GM23338 (cell line): ENCODE measurements at regions not wholly inside any gene's neighbourhood (a gene's known extent, or its start where the extent isn't known, plus 50 kb on each side); places are given as distances from the start of the nearest gene placed in this dataset.

Experiments
- ATAC-seq: fragments of 200-7000 bp; cut with Tn5 transposase; 3 replicates; pipeline ENCODE4 v1.9.1; 2020
- DNase-seq: peaks from one replicate; pipeline ENCODE4 v3.0.0-alpha.2; 2015; ENCODE audit warnings: low spot score
- H2AFZ ChIP-seq: fragments of 200-600 bp; sonication (generic); 2 replicates; pipeline ENCODE4 v1.8.0; 2016; ENCODE audit warnings: antibody characterized with exemption, mild to moderate bottlenecking, moderate library complexity
- H3F3A ChIP-seq: fragments of 200-600 bp; sonication (generic); replicated peaks from 2 replicates; pipeline ENCODE4 v1.8.0; 2017; ENCODE audit warnings: antibody characterized with exemption, mixed run types, low read depth
- H3K27ac ChIP-seq: fragments of 200-600 bp; sonication (generic); 2 replicates; pipeline ENCODE4 v1.6.1; 2016; ENCODE audit warnings: low read depth
- H3K27me3 ChIP-seq: fragments of 200-600 bp; sonication (generic); 2 replicates; pipeline ENCODE4 v1.8.0; 2016; ENCODE audit warnings: mild to moderate bottlenecking, mixed run types, moderate library complexity; ENCODE audit not compliant: insufficient read depth
- H3K36me3 ChIP-seq: fragments of 200-600 bp; sonication (generic); 2 replicates; pipeline ENCODE4 v1.8.0; 2016; ENCODE audit warnings: mild to moderate bottlenecking; ENCODE audit not compliant: insufficient read depth
- H3K4me1 ChIP-seq: fragments of 200-600 bp; sonication (generic); 2 replicates; pipeline ENCODE4 v1.8.0; 2016; ENCODE audit warnings: mild to moderate bottlenecking, moderate library complexity; ENCODE audit not compliant: insufficient read depth
- H3K4me2 ChIP-seq: fragments of 200-600 bp; sonication (generic); 2 replicates; pipeline ENCODE4 v1.7.1; 2017; ENCODE audit warnings: mixed run types
- H3K4me3 ChIP-seq: fragments of 200-600 bp; sonication (generic); 2 replicates; pipeline ENCODE4 v1.6.1; 2016; ENCODE audit warnings: mixed run types
- H3K79me2 ChIP-seq: fragments of 200-600 bp; sonication (generic); replicated peaks from 2 replicates; pipeline ENCODE4 v1.8.0; 2017; ENCODE audit warnings: mild to moderate bottlenecking; ENCODE audit not compliant: insufficient read depth
- H3K9me2 ChIP-seq: fragments of 200-600 bp; sonication (generic); 2 replicates; pipeline ENCODE4 v1.8.0; 2017; ENCODE audit not compliant: insufficient read depth
- H4K20me1 ChIP-seq: fragments of 200-600 bp; sonication (generic); replicated peaks from 2 replicates; pipeline ENCODE4 v1.8.0; 2017; ENCODE audit warnings: mild to moderate bottlenecking; ENCODE audit not compliant: insufficient read depth
- H3K27ac Mint-ChIP-seq: 2 replicates; pipeline ENCODE4 v1.8.0; 2020; ENCODE audit warnings: inconsistent platforms, mild to moderate bottlenecking, moderate library complexity, mixed read lengths
- H3K27me3 Mint-ChIP-seq: 3 replicates; pipeline ENCODE4 v1.8.0; 2022; ENCODE audit warnings: low read depth, mild to moderate bottlenecking, moderate library complexity, mixed read lengths, inconsistent platforms; ENCODE audit not compliant: insufficient read depth, poor library complexity
- H3K36me3 Mint-ChIP-seq: 3 replicates; pipeline ENCODE4 v1.8.0; 2021; ENCODE audit warnings: low read depth, mild to moderate bottlenecking, inconsistent platforms, moderate library complexity, mixed read lengths
- H3K4me1 Mint-ChIP-seq: 3 replicates; pipeline ENCODE4 v1.8.0; 2020; ENCODE audit warnings: mild to moderate bottlenecking, inconsistent platforms, mixed read lengths
- H3K4me3 Mint-ChIP-seq: 3 replicates; pipeline ENCODE4 v1.8.0; 2021; ENCODE audit warnings: moderate library complexity, mild to moderate bottlenecking, inconsistent platforms, mixed read lengths
- H3K9me3 Mint-ChIP-seq: 3 replicates; pipeline ENCODE4 v1.8.0; 2020; ENCODE audit warnings: moderate library complexity, mild to moderate bottlenecking, inconsistent platforms, mixed read lengths
- EZH2 ChIP-seq: fragments of 200-600 bp; sonication (generic); IDR thresholded peaks from one replicate; pipeline ENCODE4 v1.8.0; 2017; ENCODE audit warnings: antibody characterized with exemption, mild to moderate bottlenecking, low read depth; ENCODE audit not compliant: unreplicated experiment
- EZH2phosphoT487 ChIP-seq: fragments of 200-600 bp; sonication (generic); IDR thresholded peaks from one replicate; pipeline ENCODE4 v1.8.1; 2018; ENCODE audit warnings: antibody characterized with exemption; ENCODE audit not compliant: unreplicated experiment
- JUNB ChIP-seq: IDR thresholded peaks from one replicate; pipeline ENCODE4 v1.6.1; 2016; ENCODE audit warnings: antibody characterized with exemption; ENCODE audit not compliant: unreplicated experiment
- NANOG ChIP-seq: IDR thresholded peaks from 2 replicates; pipeline ENCODE4 v1.6.1; 2016; ENCODE audit warnings: antibody characterized with exemption, borderline replicate concordance
- POLR2AphosphoS5 ChIP-seq: IDR thresholded peaks from 2 replicates; pipeline ENCODE4 v1.6.1; 2016; ENCODE audit warnings: antibody characterized with exemption, low read depth
- STAT1 ChIP-seq: IDR thresholded peaks from one replicate; pipeline ENCODE4 v1.6.1; 2016; ENCODE audit warnings: antibody characterized with exemption; ENCODE audit not compliant: unreplicated experiment
- TF ChIP-seq, protein P1 (sequence below), 2 experiments: fragments of 200-600 bp in 1 of 2; sonication (generic) in 1 of 2; conservative IDR thresholded peaks; 2 replicates each; pipeline versions ENCODE4 v1.5.1 to v1.6.1; 2016 to 2017; ENCODE audit warnings: antibody characterized with exemption in 2 of 2, low read depth in 2 of 2, mild to moderate bottlenecking in 2 of 2, moderate library complexity in 1 of 2
- TF ChIP-seq, protein P2 (sequence below): IDR thresholded peaks from 2 replicates; pipeline ENCODE4 v1.6.1; 2016; ENCODE audit warnings: antibody characterized with exemption
- TF ChIP-seq, protein P3 (sequence below): fragments of 250-450 bp; sonication (Bioruptor Pico); IDR thresholded peaks from 2 replicates; pipeline ENCODE4 v1.5.0; 2020; ENCODE audit warnings: mild to moderate bottlenecking, moderate library complexity

DNA sequence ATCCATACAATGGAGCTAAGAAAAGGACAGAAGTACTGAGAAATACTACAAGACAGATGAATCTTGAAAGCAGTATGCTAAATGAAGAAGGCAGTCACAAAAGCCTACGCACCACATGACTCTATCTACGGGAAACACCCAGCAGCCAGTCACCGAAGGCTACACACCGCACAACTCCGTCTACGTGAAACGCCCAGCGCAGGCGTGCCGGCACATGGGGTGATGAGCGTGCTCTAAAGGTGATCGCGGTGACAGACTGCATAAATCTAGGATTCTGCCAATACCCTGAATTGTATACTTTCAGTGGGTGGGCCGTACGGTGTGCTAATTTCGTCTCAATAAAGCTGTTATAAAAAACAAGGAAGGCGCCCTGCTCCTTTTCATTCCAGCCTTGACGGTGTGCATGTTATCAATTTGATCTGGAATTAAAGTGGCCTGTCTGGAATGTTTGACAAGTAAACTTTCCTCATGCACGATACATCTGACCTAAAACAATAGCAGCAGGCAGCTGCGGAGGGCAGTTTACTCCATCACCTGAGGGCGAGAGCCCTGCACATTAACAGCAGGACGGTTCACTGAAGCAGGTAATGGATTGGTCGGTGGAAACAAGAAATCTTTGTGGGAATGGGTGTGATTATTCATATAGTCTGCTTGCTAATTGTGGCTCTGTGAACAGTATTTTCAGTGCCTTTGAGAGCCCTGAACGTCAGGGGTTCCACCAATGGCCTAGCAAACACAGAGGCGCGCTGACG is 86.2 kb upstream of the SALL3 start:
- Mint-ChIP-seq H3K36me3 (peaks cover 32% of the 10 kb centered on the region), H3K9me3 (peaks cover 96% of the 10 kb centered on the region), H3K4me3 (no peak overlapping the region), H3K4me1 (no peaks in the 10 kb centered on the region), H3K27me3 (peaks cover 1% of the 10 kb centered on the region), H3K27ac (no peak overlapping the region)
- no peak overlapping the region for H3K27ac ChIP-seq
- H3K27me3 ChIP-seq: no peaks in the 10 kb centered on the region
- H4K20me1 ChIP-seq: no peaks in the 10 kb centered on the region
- no peak overlapping the region for H3K4me3 ChIP-seq
- H3K36me3 ChIP-seq: peaks cover 9% of the 10 kb centered on the region; the same call in 1 of the 2 replicates
- DNase-seq (no peak), ATAC-seq (no peak)
- H3K4me2 ChIP-seq: no peak overlapping the region
- no peaks in the 10 kb centered on the region for H3F3A ChIP-seq
- no peak for TF ChIP-seq NANOG
- TF ChIP-seq, protein P1, sequence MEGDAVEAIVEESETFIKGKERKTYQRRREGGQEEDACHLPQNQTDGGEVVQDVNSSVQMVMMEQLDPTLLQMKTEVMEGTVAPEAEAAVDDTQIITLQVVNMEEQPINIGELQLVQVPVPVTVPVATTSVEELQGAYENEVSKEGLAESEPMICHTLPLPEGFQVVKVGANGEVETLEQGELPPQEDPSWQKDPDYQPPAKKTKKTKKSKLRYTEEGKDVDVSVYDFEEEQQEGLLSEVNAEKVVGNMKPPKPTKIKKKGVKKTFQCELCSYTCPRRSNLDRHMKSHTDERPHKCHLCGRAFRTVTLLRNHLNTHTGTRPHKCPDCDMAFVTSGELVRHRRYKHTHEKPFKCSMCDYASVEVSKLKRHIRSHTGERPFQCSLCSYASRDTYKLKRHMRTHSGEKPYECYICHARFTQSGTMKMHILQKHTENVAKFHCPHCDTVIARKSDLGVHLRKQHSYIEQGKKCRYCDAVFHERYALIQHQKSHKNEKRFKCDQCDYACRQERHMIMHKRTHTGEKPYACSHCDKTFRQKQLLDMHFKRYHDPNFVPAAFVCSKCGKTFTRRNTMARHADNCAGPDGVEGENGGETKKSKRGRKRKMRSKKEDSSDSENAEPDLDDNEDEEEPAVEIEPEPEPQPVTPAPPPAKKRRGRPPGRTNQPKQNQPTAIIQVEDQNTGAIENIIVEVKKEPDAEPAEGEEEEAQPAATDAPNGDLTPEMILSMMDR (conservative IDR thresholded peaks at IDR 0.05; ENCODE audit: low read depth in 2 of 2): no peak
- H2AFZ ChIP-seq: no peak overlapping the region
- H3K4me1 ChIP-seq: no peaks in the 10 kb centered on the region
- H3K9me2 ChIP-seq: no peaks in the 10 kb centered on the region
- H3K79me2 ChIP-seq: no peaks in the 10 kb centered on the region

DNA sequence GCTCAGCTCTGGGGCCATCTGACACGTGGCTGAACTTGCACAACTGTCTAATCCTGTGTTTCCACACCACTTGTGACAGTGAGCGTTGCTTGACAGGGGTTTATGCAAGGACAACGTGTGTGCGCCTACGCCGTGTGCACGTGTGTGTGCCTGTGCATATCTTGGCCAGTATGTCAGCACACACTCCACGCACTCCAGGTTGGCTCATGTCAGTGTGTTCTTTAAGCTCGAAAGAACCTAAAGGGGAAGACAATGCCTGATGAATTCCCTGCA is 85.6 kb upstream of the SALL3 start:
- no peak overlapping the region for H3K4me2 ChIP-seq
- no peaks in the 10 kb centered on the region for H3F3A ChIP-seq
- H3K9me3 Mint-ChIP-seq: peaks cover 96% of the 10 kb centered on the region
- DNase-seq: no peak
- no peaks in the 10 kb centered on the region for H3K4me1 ChIP-seq
- peaks cover 31% of the 10 kb centered on the region for H3K36me3 Mint-ChIP-seq
- no peaks in the 10 kb centered on the region for H3K4me1 Mint-ChIP-seq
- no peaks in the 10 kb centered on the region for H3K9me2 ChIP-seq
- no peak overlapping the region for H3K27ac ChIP-seq
- H2AFZ ChIP-seq: no peak overlapping the region
- H3K4me3 ChIP-seq: no peak overlapping the region
- H3K79me2 ChIP-seq: no peaks in the 10 kb centered on the region
- ATAC-seq: no peak
- H3K36me3 ChIP-seq: peaks cover 9% of the 10 kb centered on the region; the same call in 1 of the 2 replicates
- H3K4me3 Mint-ChIP-seq: no peak overlapping the region
- H3K27ac Mint-ChIP-seq: no peak overlapping the region
- no peaks in the 10 kb centered on the region for H3K27me3 ChIP-seq
- H4K20me1 ChIP-seq: no peaks in the 10 kb centered on the region
- peaks cover 1% of the 10 kb centered on the region for H3K27me3 Mint-ChIP-seq
- TF ChIP-seq EZH2phosphoT487 (no peak), NANOG (no peak), JUNB (no peak), POLR2AphosphoS5 (no peak), EZH2 (no peak), STAT1 (no peak)
- TF ChIP-seq, protein P2, sequence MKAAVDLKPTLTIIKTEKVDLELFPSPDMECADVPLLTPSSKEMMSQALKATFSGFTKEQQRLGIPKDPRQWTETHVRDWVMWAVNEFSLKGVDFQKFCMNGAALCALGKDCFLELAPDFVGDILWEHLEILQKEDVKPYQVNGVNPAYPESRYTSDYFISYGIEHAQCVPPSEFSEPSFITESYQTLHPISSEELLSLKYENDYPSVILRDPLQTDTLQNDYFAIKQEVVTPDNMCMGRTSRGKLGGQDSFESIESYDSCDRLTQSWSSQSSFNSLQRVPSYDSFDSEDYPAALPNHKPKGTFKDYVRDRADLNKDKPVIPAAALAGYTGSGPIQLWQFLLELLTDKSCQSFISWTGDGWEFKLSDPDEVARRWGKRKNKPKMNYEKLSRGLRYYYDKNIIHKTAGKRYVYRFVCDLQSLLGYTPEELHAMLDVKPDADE: no peak
- TF ChIP-seq, protein P3, sequence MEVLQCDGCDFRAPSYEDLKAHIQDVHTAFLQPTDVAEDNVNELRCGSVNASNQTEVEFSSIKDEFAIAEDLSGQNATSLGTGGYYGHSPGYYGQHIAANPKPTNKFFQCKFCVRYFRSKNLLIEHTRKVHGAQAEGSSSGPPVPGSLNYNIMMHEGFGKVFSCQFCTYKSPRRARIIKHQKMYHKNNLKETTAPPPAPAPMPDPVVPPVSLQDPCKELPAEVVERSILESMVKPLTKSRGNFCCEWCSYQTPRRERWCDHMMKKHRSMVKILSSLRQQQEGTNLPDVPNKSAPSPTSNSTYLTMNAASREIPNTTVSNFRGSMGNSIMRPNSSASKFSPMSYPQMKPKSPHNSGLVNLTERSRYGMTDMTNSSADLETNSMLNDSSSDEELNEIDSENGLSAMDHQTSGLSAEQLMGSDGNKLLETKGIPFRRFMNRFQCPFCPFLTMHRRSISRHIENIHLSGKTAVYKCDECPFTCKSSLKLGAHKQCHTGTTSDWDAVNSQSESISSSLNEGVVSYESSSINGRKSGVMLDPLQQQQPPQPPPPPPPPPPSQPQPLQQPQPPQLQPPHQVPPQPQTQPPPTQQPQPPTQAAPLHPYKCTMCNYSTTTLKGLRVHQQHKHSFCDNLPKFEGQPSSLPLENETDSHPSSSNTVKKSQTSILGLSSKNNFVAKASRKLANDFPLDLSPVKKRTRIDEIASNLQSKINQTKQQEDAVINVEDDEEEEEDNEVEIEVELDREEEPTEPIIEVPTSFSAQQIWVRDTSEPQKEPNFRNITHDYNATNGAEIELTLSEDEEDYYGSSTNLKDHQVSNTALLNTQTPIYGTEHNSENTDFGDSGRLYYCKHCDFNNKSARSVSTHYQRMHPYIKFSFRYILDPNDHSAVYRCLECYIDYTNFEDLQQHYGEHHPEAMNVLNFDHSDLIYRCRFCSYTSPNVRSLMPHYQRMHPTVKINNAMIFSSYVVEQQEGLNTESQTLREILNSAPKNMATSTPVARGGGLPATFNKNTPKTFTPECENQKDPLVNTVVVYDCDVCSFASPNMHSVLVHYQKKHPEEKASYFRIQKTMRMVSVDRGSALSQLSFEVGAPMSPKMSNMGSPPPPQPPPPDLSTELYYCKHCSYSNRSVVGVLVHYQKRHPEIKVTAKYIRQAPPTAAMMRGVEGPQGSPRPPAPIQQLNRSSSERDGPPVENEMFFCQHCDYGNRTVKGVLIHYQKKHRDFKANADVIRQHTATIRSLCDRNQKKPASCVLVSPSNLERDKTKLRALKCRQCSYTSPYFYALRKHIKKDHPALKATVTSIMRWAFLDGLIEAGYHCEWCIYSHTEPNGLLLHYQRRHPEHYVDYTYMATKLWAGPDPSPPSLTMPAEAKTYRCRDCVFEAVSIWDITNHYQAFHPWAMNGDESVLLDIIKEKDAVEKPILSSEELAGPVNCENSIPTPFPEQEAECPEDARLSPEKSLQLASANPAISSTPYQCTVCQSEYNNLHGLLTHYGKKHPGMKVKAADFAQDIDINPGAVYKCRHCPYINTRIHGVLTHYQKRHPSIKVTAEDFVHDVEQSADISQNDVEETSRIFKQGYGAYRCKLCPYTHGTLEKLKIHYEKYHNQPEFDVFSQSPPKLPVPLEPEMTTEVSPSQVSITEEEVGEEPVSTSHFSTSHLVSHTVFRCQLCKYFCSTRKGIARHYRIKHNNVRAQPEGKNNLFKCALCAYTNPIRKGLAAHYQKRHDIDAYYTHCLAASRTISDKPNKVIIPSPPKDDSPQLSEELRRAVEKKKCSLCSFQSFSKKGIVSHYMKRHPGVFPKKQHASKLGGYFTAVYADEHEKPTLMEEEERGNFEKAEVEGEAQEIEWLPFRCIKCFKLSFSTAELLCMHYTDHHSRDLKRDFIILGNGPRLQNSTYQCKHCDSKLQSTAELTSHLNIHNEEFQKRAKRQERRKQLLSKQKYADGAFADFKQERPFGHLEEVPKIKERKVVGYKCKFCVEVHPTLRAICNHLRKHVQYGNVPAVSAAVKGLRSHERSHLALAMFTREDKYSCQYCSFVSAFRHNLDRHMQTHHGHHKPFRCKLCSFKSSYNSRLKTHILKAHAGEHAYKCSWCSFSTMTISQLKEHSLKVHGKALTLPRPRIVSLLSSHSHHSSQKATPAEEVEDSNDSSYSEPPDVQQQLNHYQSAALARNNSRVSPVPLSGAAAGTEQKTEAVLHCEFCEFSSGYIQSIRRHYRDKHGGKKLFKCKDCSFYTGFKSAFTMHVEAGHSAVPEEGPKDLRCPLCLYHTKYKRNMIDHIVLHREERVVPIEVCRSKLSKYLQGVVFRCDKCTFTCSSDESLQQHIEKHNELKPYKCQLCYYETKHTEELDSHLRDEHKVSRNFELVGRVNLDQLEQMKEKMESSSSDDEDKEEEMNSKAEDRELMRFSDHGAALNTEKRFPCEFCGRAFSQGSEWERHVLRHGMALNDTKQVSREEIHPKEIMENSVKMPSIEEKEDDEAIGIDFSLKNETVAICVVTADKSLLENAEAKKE: no peak
- TF ChIP-seq, protein P1 (conservative IDR thresholded peaks at IDR 0.05; ENCODE audit: low read depth in 2 of 2): no peak
